ENCODE measurements at regions not wholly inside any gene's neighbourhood (a gene's known extent, or its start where the extent isn't known, plus 50 kb on each side); places are given as distances from the start of the nearest gene placed in this dataset.

- no peak for DNase-seq (ENCODE audit: low spot score)
- intact Hi-C loops (cut with DNase I), result no loop called here
These were observed 194.8 kb upstream of the FAT1 start for GRCh38 chr4:186918466-186918865.

DNA sequence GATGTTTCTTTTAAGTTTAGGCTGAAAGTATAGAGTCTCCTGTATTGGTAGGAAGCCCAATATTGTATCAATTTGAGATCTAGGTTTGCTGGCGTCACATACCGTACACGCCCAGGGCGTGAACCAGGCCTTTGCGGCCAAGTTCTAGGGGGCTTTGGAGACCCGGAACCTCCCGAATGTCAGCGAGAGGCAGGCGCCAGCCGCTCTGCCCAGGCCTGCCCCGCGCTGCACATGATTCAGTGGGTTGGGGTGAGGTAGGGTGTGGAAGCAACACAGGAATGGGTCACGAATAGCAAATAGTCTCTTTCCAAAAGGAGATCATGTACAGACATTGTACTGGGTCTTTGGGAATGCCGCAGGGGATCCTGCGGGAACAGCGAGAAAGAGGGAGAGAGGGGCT lies 195.7 kb upstream of the FAT1 start:
- intact Hi-C loops (cut with DNase I), result no loop called here
- DNase-seq (ENCODE audit: low spot score), result no peak

DNA sequence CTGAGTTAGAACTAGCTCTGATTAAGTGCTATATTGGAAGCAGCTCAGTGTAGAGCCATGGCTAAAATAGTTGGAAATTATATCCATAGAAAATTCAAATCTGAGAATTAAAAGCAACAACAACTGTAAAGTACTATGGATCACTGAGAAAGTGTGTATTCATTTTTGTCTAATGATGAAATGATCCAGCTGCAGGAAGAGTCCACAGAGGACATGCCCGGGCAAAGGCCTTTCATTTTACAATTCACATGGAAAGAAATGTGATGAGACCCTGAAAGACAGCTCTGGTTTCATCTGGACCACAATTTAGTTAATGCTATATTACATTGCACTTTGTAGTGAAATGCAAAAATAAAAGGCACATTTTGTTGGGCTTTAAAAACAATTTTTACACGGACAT lies 196.8 kb upstream of the FAT1 start:
- intact Hi-C loops (cut with DNase I), result no loop called here
- DNase-seq (ENCODE audit: low spot score), result no peak

- no peak for DNase-seq (ENCODE audit: low spot score)
- intact Hi-C loops (cut with DNase I), result no loop called here
These were observed 197.3 kb upstream of the FAT1 start for GRCh38 chr4:186920992-186921391.

DNA sequence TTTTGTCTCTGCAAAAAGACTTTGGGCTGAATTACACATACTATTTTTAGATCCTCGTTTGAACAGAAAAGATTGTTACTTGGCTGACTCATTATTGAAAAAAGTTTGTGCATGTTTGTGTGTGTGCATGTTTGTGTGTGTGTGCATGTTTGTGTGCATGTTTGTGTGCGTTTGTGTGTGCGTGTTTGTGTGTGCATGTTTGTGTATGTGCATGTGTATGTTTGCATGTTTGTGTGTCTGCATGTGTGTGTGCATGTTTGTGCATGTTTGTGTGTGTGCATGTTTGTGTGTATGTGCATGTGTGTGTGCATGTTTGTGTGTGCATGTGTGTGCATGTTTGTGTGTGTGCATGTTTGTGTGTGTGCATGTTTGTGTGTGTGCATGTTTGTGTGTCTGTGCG lies 201.1 kb upstream of the FAT1 start:
- intact Hi-C loops (cut with DNase I), result no loop called here
- DNase-seq (ENCODE audit: low spot score), result no peak

GRCh38 chr4:186927624-186928023 lies 204.0 kb upstream of the FAT1 start:
- intact Hi-C loops (cut with DNase I), result no loop called here
- no peak for DNase-seq (ENCODE audit: low spot score)

GRCh38 chr4:186930024-186930423 lies 206.4 kb upstream of the FAT1 start:
- no peak for DNase-seq (ENCODE audit: low spot score)

GRCh38 chr4:186931519-186931918 lies 207.9 kb upstream of the FAT1 start:
- intact Hi-C loops (cut with DNase I), result no loop called here
- DNase-seq (ENCODE audit: low spot score), result no peak

More at GRCh38 chr4:186930024-186930423, 206.4 kb upstream of the FAT1 start:
- intact Hi-C loops (cut with DNase I), result no loop called here

- intact Hi-C loops (cut with DNase I), result no loop called here
- no peak for DNase-seq (ENCODE audit: low spot score)
These were observed 208.5 kb upstream of the FAT1 start for GRCh38 chr4:186932196-186932595.

- intact Hi-C loops (cut with DNase I), result no loop called here
- DNase-seq (ENCODE audit: low spot score), result no peak
These were observed 209.1 kb upstream of the FAT1 start for GRCh38 chr4:186932631-186933187.

DNA sequence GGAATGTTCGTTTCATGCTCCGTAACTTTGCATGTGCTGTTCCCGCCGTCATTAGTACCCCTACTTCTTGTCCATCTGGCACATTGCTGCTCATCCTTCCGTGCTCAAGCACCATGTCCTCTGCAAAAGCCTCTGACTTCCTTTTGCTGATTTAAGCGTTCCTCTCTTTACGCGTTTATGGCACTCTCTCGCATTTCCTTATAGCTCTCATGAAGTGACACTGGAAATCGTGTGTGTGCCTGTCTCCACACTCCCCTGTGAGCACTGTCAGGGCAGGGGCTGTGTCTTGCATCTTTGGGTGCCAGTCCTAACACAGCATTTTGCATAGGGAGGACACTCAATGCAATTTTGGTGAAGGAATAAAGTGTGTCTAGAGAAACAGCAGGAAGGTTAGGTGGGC lies 210.6 kb upstream of the FAT1 start:
- intact Hi-C loops (cut with DNase I), result no loop called here
- DNase-seq (ENCODE audit: low spot score), result no peak

DNA sequence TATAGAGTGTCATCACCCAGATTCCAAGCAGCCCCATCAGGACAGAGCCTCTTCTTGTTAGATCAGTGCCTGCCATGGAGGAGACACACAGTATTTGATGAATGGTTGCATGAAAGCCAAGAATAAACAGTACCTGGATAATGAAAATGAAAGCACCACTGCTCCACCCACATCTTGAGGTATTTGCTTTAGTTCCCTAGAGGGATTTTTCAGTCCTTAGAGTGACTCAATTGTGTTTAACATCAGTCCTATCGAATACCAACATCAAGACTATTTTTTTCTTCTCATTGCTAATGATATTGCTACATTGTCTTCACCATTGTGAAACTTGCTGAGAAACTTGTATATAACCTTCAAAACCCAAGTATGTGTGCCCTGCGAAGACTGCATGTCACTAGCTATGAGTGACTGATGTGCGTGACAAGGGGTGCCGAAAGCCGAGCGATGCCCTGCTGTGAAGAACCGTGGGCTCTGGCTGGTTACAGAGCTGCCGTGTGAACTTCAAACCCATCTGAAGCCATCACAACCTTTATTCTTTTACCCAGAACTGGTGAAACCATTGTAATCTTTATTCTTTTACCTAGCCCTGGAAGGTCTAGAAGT lies 211.3 kb upstream of the FAT1 start:
- intact Hi-C loops (cut with DNase I), result no loop called here

DNA sequence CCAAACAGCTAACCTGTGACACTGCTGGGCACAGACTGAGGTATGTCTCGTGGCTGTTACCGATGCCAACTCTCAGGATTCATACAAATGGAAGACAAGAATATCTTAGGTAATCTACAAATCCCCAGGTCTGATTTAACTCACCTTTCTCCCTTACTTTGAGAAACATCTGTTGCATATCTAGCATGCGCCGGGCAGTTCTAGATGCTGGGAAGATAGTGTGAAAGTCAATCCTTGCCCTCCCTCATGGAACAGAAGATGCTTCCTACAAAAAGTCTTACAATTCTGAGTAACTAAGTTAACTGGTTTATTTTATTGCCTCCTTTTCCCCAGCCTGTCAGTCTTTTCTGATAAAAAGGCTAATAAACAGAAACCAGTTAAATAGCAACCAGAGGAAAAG lies 212.2 kb upstream of the FAT1 start:
- DNase-seq (ENCODE audit: low spot score), result no peak
- intact Hi-C loops (cut with DNase I), result no loop called here

More for the DNA sequence above, 211.3 kb upstream of the FAT1 start:
- DNase-seq (ENCODE audit: low spot score), result no peak

- no peak for DNase-seq (ENCODE audit: low spot score)
- intact Hi-C loops (cut with DNase I), result no loop called here
These were observed 213.1 kb upstream of the FAT1 start for GRCh38 chr4:186936496-186937375.

- intact Hi-C loops (cut with DNase I), result no loop called here
- DNase-seq (ENCODE audit: low spot score), result no peak
These were observed 215.6 kb upstream of the FAT1 start for GRCh38 chr4:186939226-186939625.

- DNase-seq (ENCODE audit: low spot score), result no peak
- intact Hi-C loops (cut with DNase I), result loop anchor here (10.0 kb wide), 2 partner anchors 235 to 345 kb away; no protein-coding TSS in a partner anchor
These were observed 216.1 kb upstream of the FAT1 start for GRCh38 chr4:186939766-186940165.

DNA sequence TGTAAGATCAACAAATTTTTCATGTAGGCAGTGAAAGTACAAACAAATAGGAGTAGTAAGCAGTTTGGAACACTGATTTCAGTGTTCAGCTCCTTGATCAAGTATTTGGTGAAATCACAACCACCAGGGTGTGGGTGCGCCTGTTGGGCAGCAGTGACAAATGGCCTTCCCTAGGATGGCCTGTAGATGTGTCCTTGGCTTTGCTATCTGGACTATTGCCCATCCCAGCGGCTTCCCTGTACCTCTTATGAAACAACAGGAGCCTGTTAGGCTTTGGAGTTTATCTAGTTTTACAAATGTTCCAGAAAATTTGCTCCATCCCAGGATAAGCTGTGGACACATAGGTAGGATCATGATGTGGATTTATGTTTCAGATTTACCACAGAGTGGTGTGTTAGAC lies 216.8 kb upstream of the FAT1 start:
- intact Hi-C loops (cut with DNase I), result loop anchor here (10.0 kb wide), 2 partner anchors 234 to 344 kb away; no protein-coding TSS in a partner anchor
- no peak for DNase-seq (ENCODE audit: low spot score)

- intact Hi-C loops (cut with DNase I), result loop anchor here (10.0 kb wide), 2 partner anchors 232 to 342 kb away; no protein-coding TSS in a partner anchor
- DNase-seq (ENCODE audit: low spot score), result no peak
These were observed 219.2 kb upstream of the FAT1 start for GRCh38 chr4:186942758-186943377.

DNA sequence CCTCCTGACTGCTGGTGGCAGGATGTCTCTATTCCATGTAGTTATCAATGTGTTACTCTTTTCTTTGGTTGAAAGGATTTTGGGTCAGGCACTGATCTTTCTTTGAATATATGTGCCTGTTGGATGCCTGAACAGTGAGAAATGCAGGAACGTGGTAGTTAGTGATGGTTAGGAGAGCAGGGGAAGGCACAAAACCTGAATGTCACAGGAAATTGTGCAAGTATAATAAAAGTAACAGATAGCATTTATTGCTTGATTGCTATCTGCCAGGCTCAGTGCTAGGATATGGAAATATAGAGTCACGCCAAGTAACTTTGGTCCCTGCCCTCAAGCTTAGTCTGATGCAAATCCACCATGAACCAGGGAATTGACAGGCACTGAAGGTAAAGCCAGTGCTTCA lies 219.8 kb upstream of the FAT1 start:
- intact Hi-C loops (cut with DNase I), result loop anchor here (10.0 kb wide), 2 partner anchors 231 to 341 kb away; no protein-coding TSS in a partner anchor
- DNase-seq (ENCODE audit: low spot score), result no peak

GRCh38 chr4:186946136-186946535 lies 222.5 kb upstream of the FAT1 start:
- DNase-seq (ENCODE audit: low spot score), result no peak
- intact Hi-C loops (cut with DNase I), result loop anchor here (5.0 to 10.0 kb wide), 3 partner anchors 219 to 339 kb away; no protein-coding TSS in a partner anchor
